HEK293 (cell line): ENCODE measurements at regions not wholly inside any gene's neighbourhood (a gene's known extent, or its start where the extent isn't known, plus 50 kb on each side); places are given as distances from the start of the nearest gene placed in this dataset.

Experiments
- PATZ1 ChIP-seq: fragments of 450-650 bp; formaldehyde crosslinking; IDR thresholded peaks from 2 replicates; pipeline ENCODE4 v1.5.1; 2016; ENCODE audit warnings: missing biosample characterization, missing genetic modification characterization
- PRDM1 ChIP-seq: fragments of 450-650 bp; formaldehyde crosslinking; IDR thresholded peaks from 2 replicates; pipeline ENCODE4; 2016; ENCODE audit warnings: missing biosample characterization, missing genetic modification characterization

GRCh38 chr17:27082775-27083154 lies 211.1 kb upstream of the WSB1 start:
- TF ChIP-seq PATZ1 (tag by site-specific recombination): no peak
- TF ChIP-seq PRDM1 (tag by site-specific recombination): no peak
